WTC11 (cell line): ENCODE measurements at regions not wholly inside any gene's neighbourhood (a gene's known extent, or its start where the extent isn't known, plus 50 kb on each side); places are given as distances from the start of the nearest gene placed in this dataset.

Experiments
- ATAC-seq: fragments of 200-7000 bp; cut with Tn5 transposase; 2 replicates; pipeline ENCODE4 v1.10.0; 2021; ENCODE audit warnings: mild to moderate bottlenecking, moderate library complexity
- CTCF ChIA-PET: fragments of 300-600 bp; sonication (Branson Sonifier 250); formaldehyde crosslinking; loops from one replicate; lab custom pipeline; 2021; ENCODE audit warnings: antibody characterized with exemption; lab: Charles Lee
- POLR2A ChIA-PET: fragments of 350-600 bp; sonication (Branson Sonifier 250); formaldehyde crosslinking; loops from one replicate; lab custom pipeline; 2021; ENCODE audit warnings: antibody characterized with exemption; lab: Charles Lee
- DNase-seq: peaks from one replicate; pipeline ENCODE4 v3.0.0; 2021; ENCODE audit warnings: low spot score
- H3K27ac Mint-ChIP-seq: 2 replicates; pipeline ENCODE4 v1.8.0; 2021; ENCODE audit warnings: mixed read lengths
- H3K27me3 Mint-ChIP-seq: 2 replicates; pipeline ENCODE4 v1.8.0; 2021; ENCODE audit warnings: low read depth, mild to moderate bottlenecking, moderate library complexity, mixed read lengths
- H3K36me3 Mint-ChIP-seq: 2 replicates; pipeline ENCODE4 v1.8.0; 2021; ENCODE audit warnings: mixed read lengths
- H3K4me1 Mint-ChIP-seq: 2 replicates; pipeline ENCODE4 v1.8.0; 2022; ENCODE audit warnings: mixed read lengths
- H3K4me3 Mint-ChIP-seq: 2 replicates; pipeline ENCODE4 v1.8.0; 2021; ENCODE audit warnings: mild to moderate bottlenecking, moderate library complexity, mixed read lengths
- H3K9me3 Mint-ChIP-seq: 2 replicates; pipeline ENCODE4 v1.8.0; 2021; ENCODE audit warnings: mixed read lengths
- E2F5 ChIP-seq: sonication (generic); formaldehyde crosslinking; IDR thresholded peaks from 2 replicates; pipeline ENCODE4 v1.8.1; 2022; ENCODE audit warnings: mild to moderate bottlenecking, moderate library complexity, missing genetic modification reagents
- ESRRA ChIP-seq: sonication (generic); formaldehyde crosslinking; IDR thresholded peaks from 2 replicates; pipeline ENCODE4 v1.8.1; 2022; ENCODE audit warnings: mild to moderate bottlenecking, missing genetic modification reagents, borderline replicate concordance
- GRHL2 ChIP-seq: fragments of 250-450 bp; sonication (Bioruptor Pico); IDR thresholded peaks from 2 replicates; pipeline ENCODE4 v1.8.0; 2022; ENCODE audit warnings: mild to moderate bottlenecking, moderate library complexity; ENCODE audit not compliant: insufficient replicate concordance, severe bottlenecking
- HMGXB4 ChIP-seq: sonication (generic); formaldehyde crosslinking; IDR thresholded peaks from 2 replicates; pipeline ENCODE4 v1.8.1; 2023; ENCODE audit warnings: mild to moderate bottlenecking, moderate library complexity, missing genetic modification reagents
- MLX ChIP-seq: sonication (generic); formaldehyde crosslinking; IDR thresholded peaks from 2 replicates; pipeline ENCODE4 v1.8.1; 2023; ENCODE audit warnings: mild to moderate bottlenecking, missing genetic modification reagents, moderate library complexity
- NFE2L1 ChIP-seq: sonication (generic); formaldehyde crosslinking; IDR thresholded peaks from 2 replicates; pipeline ENCODE4 v1.8.1; 2023; ENCODE audit warnings: missing genetic modification reagents
- NR3C1 ChIP-seq: sonication (generic); formaldehyde crosslinking; conservative IDR thresholded peaks from 2 replicates; pipeline ENCODE4 v1.8.1; 2023; ENCODE audit warnings: low read depth, mild to moderate bottlenecking, missing genetic modification reagents
- SMAD3 ChIP-seq: sonication (generic); formaldehyde crosslinking; IDR thresholded peaks from 2 replicates; pipeline ENCODE4 v1.8.0; 2022; ENCODE audit warnings: missing genetic modification reagents, mild to moderate bottlenecking, borderline replicate concordance
- ZBTB21 ChIP-seq: sonication (generic); formaldehyde crosslinking; IDR thresholded peaks from 2 replicates; pipeline ENCODE4 v1.8.1; 2023; ENCODE audit warnings: mild to moderate bottlenecking, missing genetic modification reagents, borderline replicate concordance
- ZNF219 ChIP-seq: sonication (generic); formaldehyde crosslinking; IDR thresholded peaks from 2 replicates; pipeline ENCODE4 v1.8.0; 2023; ENCODE audit warnings: missing genetic modification reagents, mild to moderate bottlenecking, borderline replicate concordance
- ZNF263 ChIP-seq: sonication (generic); formaldehyde crosslinking; IDR thresholded peaks from 2 replicates; pipeline ENCODE4 v1.8.1; 2022; ENCODE audit warnings: low read depth, mild to moderate bottlenecking, moderate library complexity, missing genetic modification reagents
- ZNF512 ChIP-seq: sonication (generic); formaldehyde crosslinking; IDR thresholded peaks from 2 replicates; pipeline ENCODE4 v1.8.1; 2022; ENCODE audit warnings: missing genetic modification reagents, borderline replicate concordance
- ZNF671 ChIP-seq: fragments of 250-450 bp; sonication (Bioruptor Pico); IDR thresholded peaks from 2 replicates; pipeline ENCODE4 v1.8.0; 2021; ENCODE audit warnings: mild to moderate bottlenecking
- TF ChIP-seq, protein P1 (sequence below): fragments of 250-450 bp; sonication (Bioruptor Pico); IDR thresholded peaks from 2 replicates; pipeline ENCODE4 v1.9.0; 2021; ENCODE audit warnings: mild to moderate bottlenecking, borderline replicate concordance

GRCh38 chr10:78688230-78688900 is 380.4 kb upstream of the ZMIZ1 start:
- no peaks in the 10 kb centered on the region; the same call in 1 of the 2 replicates for H3K27me3 Mint-ChIP-seq
- no peak for DNase-seq
- peaks cover 9% of the 10 kb centered on the region for H3K9me3 Mint-ChIP-seq
- TF ChIP-seq HMGXB4 (CRISPR knock-in tag): no peak
- TF ChIP-seq, all 79 proteins: peak for 0
- CTCF ChIA-PET: no interaction called here
- Mint-ChIP-seq H3K36me3 (peaks cover 4% of the 10 kb centered on the region; the same call in 1 of the 2 replicates), H3K4me1 (no peaks in the 10 kb centered on the region), H3K4me3 (no peak overlapping the region), H3K27ac (no peak overlapping the region)
- POLR2A ChIA-PET: no interaction called here
- no peak for ATAC-seq

DNA sequence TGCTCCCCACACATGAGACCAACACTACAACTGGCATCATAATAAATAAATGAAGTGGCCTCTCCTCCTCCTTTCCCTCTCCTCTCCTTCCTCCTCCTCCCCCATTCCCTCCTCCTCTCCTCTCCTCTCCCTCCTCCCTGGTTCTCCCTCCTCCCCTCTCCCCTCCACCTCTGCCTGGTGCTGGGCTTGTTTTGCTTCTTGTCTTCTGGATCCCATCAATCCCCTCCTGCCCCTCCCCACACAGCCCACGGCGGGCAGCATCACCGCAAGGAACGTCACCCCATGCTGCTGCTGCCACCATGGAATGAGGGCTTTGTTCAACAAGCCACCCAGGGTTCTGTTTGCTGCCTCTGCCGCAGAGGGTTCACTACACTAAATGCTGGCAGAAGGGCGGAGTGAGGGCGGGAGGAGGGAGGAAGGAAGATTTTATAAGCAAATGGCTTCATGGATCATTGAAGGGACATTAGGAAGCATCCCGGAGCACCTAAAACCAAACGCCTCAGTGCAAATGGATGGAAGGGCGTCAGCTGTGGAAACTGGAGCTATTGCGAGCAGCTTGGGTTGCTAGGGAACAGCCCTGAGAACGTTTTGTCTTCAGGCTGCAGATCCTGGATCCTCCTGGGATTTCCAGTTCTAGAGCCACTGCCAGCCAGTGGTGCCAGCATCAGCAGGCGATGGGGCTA is 379.7 kb upstream of the ZMIZ1 start:
- H3K36me3 Mint-ChIP-seq: no peaks in the 10 kb centered on the region
- H3K27ac Mint-ChIP-seq: no peak overlapping the region
- ATAC-seq: no peak
- DNase-seq: no peak
- peaks cover 6% of the 10 kb centered on the region; the same call in 1 of the 2 replicates for H3K9me3 Mint-ChIP-seq
- H3K4me3 Mint-ChIP-seq: no peak overlapping the region
- CTCF ChIA-PET: no interaction called here
- peak; percentile 80 for TF ChIP-seq ZNF263
- TF ChIP-seq NR3C1 (CRISPR knock-in tag): no peak
- TF ChIP-seq, all 79 proteins: peak for 1
- POLR2A ChIA-PET: interaction anchor here (0.7 kb wide), 1 partner anchor 129 kb away, joined by 3 read pairs; no protein-coding TSS in a partner anchor
- H3K27me3 Mint-ChIP-seq: no peaks in the 10 kb centered on the region; the same call in 1 of the 2 replicates
- no peaks in the 10 kb centered on the region for H3K4me1 Mint-ChIP-seq

GRCh38 chr10:78689584-78689935 is 379.2 kb upstream of the ZMIZ1 start:
- ChIA-PET CTCF (no interaction called here), POLR2A (interaction anchor here (0.7 kb wide), 1 partner anchor 130 kb away, joined by 3 read pairs; no protein-coding TSS in a partner anchor)
- no peaks in the 10 kb centered on the region; the same call in 1 of the 2 replicates for H3K27me3 Mint-ChIP-seq
- H3K4me3 Mint-ChIP-seq: no peak overlapping the region
- ATAC-seq: no peak; the same call in 1 of the 2 replicates
- no peaks in the 10 kb centered on the region for H3K4me1 Mint-ChIP-seq
- no peak for DNase-seq
- H3K9me3 Mint-ChIP-seq: peaks cover 5% of the 10 kb centered on the region; the same call in 1 of the 2 replicates
- H3K27ac Mint-ChIP-seq: no peak overlapping the region
- TF ChIP-seq ZNF512 (CRISPR knock-in tag): no peak
- TF ChIP-seq ZBTB21 (CRISPR knock-in tag): no peak
- no peak for TF ChIP-seq ZNF671 (CRISPR knock-in tag)
- TF ChIP-seq SMAD3: no peak
- no peak for TF ChIP-seq GRHL2 (CRISPR knock-in tag)
- TF ChIP-seq NFE2L1 (CRISPR knock-in tag): no peak
- TF ChIP-seq, all 79 proteins: peak for 0
- no peaks in the 10 kb centered on the region for H3K36me3 Mint-ChIP-seq

- H3K27me3 Mint-ChIP-seq: no peaks in the 10 kb centered on the region; the same call in 1 of the 2 replicates
- ChIA-PET POLR2A (no interaction called here), CTCF (interaction anchor here (1.0 kb wide), 1 partner anchor 33 kb away, joined by 4 read pairs; no protein-coding TSS in a partner anchor)
- no peak overlapping the region for H3K4me3 Mint-ChIP-seq
- ATAC-seq: no peak
- no peak for DNase-seq
- no peak overlapping the region for H3K27ac Mint-ChIP-seq
- H3K4me1 Mint-ChIP-seq: no peaks in the 10 kb centered on the region
- H3K36me3 Mint-ChIP-seq: no peaks in the 10 kb centered on the region
- peaks cover 5% of the 10 kb centered on the region; the same call in 1 of the 2 replicates for H3K9me3 Mint-ChIP-seq
- no peak for TF ChIP-seq ZNF263
- no peak for TF ChIP-seq ESRRA (CRISPR knock-in tag)
- no peak for TF ChIP-seq ZNF219 (CRISPR knock-in tag)
- no peak for TF ChIP-seq MLX (CRISPR knock-in tag)
- no peak for TF ChIP-seq E2F5 (CRISPR knock-in tag)
- TF ChIP-seq, protein P1, sequence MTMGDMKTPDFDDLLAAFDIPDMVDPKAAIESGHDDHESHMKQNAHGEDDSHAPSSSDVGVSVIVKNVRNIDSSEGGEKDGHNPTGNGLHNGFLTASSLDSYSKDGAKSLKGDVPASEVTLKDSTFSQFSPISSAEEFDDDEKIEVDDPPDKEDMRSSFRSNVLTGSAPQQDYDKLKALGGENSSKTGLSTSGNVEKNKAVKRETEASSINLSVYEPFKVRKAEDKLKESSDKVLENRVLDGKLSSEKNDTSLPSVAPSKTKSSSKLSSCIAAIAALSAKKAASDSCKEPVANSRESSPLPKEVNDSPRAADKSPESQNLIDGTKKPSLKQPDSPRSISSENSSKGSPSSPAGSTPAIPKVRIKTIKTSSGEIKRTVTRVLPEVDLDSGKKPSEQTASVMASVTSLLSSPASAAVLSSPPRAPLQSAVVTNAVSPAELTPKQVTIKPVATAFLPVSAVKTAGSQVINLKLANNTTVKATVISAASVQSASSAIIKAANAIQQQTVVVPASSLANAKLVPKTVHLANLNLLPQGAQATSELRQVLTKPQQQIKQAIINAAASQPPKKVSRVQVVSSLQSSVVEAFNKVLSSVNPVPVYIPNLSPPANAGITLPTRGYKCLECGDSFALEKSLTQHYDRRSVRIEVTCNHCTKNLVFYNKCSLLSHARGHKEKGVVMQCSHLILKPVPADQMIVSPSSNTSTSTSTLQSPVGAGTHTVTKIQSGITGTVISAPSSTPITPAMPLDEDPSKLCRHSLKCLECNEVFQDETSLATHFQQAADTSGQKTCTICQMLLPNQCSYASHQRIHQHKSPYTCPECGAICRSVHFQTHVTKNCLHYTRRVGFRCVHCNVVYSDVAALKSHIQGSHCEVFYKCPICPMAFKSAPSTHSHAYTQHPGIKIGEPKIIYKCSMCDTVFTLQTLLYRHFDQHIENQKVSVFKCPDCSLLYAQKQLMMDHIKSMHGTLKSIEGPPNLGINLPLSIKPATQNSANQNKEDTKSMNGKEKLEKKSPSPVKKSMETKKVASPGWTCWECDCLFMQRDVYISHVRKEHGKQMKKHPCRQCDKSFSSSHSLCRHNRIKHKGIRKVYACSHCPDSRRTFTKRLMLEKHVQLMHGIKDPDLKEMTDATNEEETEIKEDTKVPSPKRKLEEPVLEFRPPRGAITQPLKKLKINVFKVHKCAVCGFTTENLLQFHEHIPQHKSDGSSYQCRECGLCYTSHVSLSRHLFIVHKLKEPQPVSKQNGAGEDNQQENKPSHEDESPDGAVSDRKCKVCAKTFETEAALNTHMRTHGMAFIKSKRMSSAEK (CRISPR knock-in tag): no peak
Observed at GRCh38 chr10:78690354-78691111, 378.2 kb upstream of the ZMIZ1 start.
